Psoas muscle (tissue), 7 donors: ENCODE measurements at regions not wholly inside any gene's neighbourhood (a gene's known extent, or its start where the extent isn't known, plus 50 kb on each side); places are given as distances from the start of the nearest gene placed in this dataset.

Experiments
- ATAC-seq, 4 donors: fragments of 200-7000 bp; cut with Tn5 transposase; one replicate each; pipeline ENCODE4 v1.9.1; 2020; ENCODE audit warnings: moderate library complexity in 3 of 4, mild to moderate bottlenecking in 2 of 4
- DNase-seq, 2 donors: peaks; one replicate each; pipeline ENCODE4 v3.0.0-alpha.2; 2020
- H3K27ac ChIP-seq: fragments of 200-600 bp; one replicate; pipeline ENCODE4 v1.8.0; 2022
- H3K27me3 ChIP-seq, 3 donors: fragments of 200-600 bp in 1 of 3; one replicate each; pipeline versions ENCODE4 v1.6.1 to v1.8.0; 2013 to 2022; ENCODE audit warnings: low read length in 2 of 3, mild to moderate bottlenecking in 2 of 3, moderate library complexity in 1 of 3; ENCODE audit not compliant: insufficient read depth in 3 of 3
- H3K36me3 ChIP-seq, 2 donors: fragments of 200-600 bp in 1 of 2; one replicate each; pipeline versions ENCODE4 v1.6.1 to v1.8.0; 2013 to 2022; ENCODE audit warnings: low read depth in 1 of 2, mild to moderate bottlenecking in 1 of 2, moderate library complexity in 1 of 2; ENCODE audit not compliant: insufficient read depth in 1 of 2
- H3K4me1 ChIP-seq: fragments of 200-600 bp; one replicate; pipeline ENCODE4 v1.8.0; 2022
- H3K4me3 ChIP-seq: fragments of 200-600 bp; one replicate; pipeline ENCODE4 v1.8.0; 2022; ENCODE audit warnings: mild to moderate bottlenecking
- H3K9me3 ChIP-seq: fragments of 200-600 bp; one replicate; pipeline ENCODE4 v1.8.0; 2022
- CTCF ChIP-seq: fragments of 200-600 bp; IDR thresholded peaks from one replicate; pipeline ENCODE4 v1.8.0; 2022; ENCODE audit warnings: antibody characterized with exemption
- WGBS, 3 donors: extraction: QIAGEN DNeasy Blood & Tissue Kit; methylation state at CpG; one replicate each; pipeline versions ENCODE4 v1.1.6 to v1.1.7; 2013; 5-methylcytosine and 5-hydroxymethylcytosine counted together
- intact Hi-C, 2 donors: fragments of 100-400 bp; cut with DNase I; formaldehyde crosslinking; loops; one replicate each; pipeline versions ENCODE4 v1.11.0 to v1.14.2; 2022
- donor health status: healthy with polysubstance abuse.
- donor health status: DM: no; HTN: no; CAD: no; lungs with moderate emphysema.
- donor health status: Bipolar disorder and iron deficiency.
- donor health status: healthy.
- donor health status: DM: yes; HTN: yes; CAD: no.
- donor health status: DM: no; HTN: no; CAD: no.
- donor health status: DM: yes; HTN: yes; CAD: no.

GRCh38 chr15:62240121-62241096 is 75.3 kb upstream of the C2CD4B start:
- Histone ChIP-seq H3K9me3 (peaks cover 3% of the 10 kb centered on the region), H3K4me1 (no peaks in the 10 kb centered on the region), H3K27me3 (no peaks in the 10 kb centered on the region), H3K27ac (no peak overlapping the region), H3K36me3 (no peaks in the 10 kb centered on the region), H3K4me3 (no peak overlapping the region)
- intact Hi-C loops, result no loop called here
- WGBS, 3 donors, result 93 to 97% (median 95%) methylated on average over 5 of the region's 5 CpGs
- DNase-seq (no peak), ATAC-seq (no peak)
- no peak for TF ChIP-seq CTCF

GRCh38 chr15:62241135-62241770 is 76.2 kb upstream of the C2CD4B start:
- DNase-seq, result no peak
- Histone ChIP-seq H3K27ac (no peak overlapping the region), H3K36me3 (no peaks in the 10 kb centered on the region), H3K9me3 (peaks cover 3% of the 10 kb centered on the region), H3K4me3 (no peak overlapping the region), H3K27me3 (no peaks in the 10 kb centered on the region), H3K4me1 (no peaks in the 10 kb centered on the region)
- intact Hi-C loops, result no loop called here
- 71 to 80% (median 74%) methylated on average over 5 of the region's 5 CpGs for WGBS, 3 donors
- no peak for TF ChIP-seq CTCF
- ATAC-seq, result no peak

- intact Hi-C loops, result no loop called here
- no peak overlapping the region for H3K4me3 ChIP-seq
- 73 to 88% (median 77%) methylated on average over 6 to 7 of the region's 7 CpGs for WGBS, 3 donors
- H3K9me3 ChIP-seq, result peaks cover 2% of the 10 kb centered on the region
- no peak overlapping the region for H3K27ac ChIP-seq
- no peaks in the 10 kb centered on the region for H3K36me3 ChIP-seq
- no peak for TF ChIP-seq CTCF
- DNase-seq (no peak), ATAC-seq (no peak)
- H3K27me3 ChIP-seq, result peaks cover 0 to 2% (median 0%) of the 10 kb centered on the region in 3 donors
- no peaks in the 10 kb centered on the region for H3K4me1 ChIP-seq
Observed at GRCh38 chr15:62242999-62243398, 77.9 kb upstream of the C2CD4B start.

- Histone ChIP-seq H3K27me3 (peaks cover 0 to 2% (median 0%) of the 10 kb centered on the region in 3 donors), H3K4me3 (no peak overlapping the region), H3K4me1 (no peaks in the 10 kb centered on the region), H3K36me3 (no peaks in the 10 kb centered on the region), H3K9me3 (no peaks in the 10 kb centered on the region), H3K27ac (no peak overlapping the region)
- intact Hi-C loops, result no loop called here
- WGBS, 3 donors, result 77 to 86% (median 77%) methylated on average over 6 of the region's 6 CpGs
- no peak for TF ChIP-seq CTCF
- no peak for ATAC-seq
- DNase-seq, result no peak
Observed at GRCh38 chr15:62244762-62245161, 79.7 kb upstream of the C2CD4B start.
